BE2C (cell line): ENCODE measurements at regions not wholly inside any gene's neighbourhood (a gene's known extent, or its start where the extent isn't known, plus 50 kb on each side); places are given as distances from the start of the nearest gene placed in this dataset.

ENCODE experiments used
- DNase-seq: peaks from one replicate; pipeline ENCODE4 v3.0.0-alpha.2; 2020
- H3K27me3 ChIP-seq: fragments of 250-450 bp; sonication (Bioruptor Pico); 2 replicates; pipeline ENCODE4 v1.5.1; 2020; ENCODE audit warnings: mild to moderate bottlenecking
- H3K36me3 ChIP-seq: fragments of 250-450 bp; sonication (Bioruptor Pico); 2 replicates; pipeline ENCODE4 v1.5.1; 2020; ENCODE audit warnings: mild to moderate bottlenecking
- H3K4me1 ChIP-seq: fragments of 250-450 bp; sonication (Bioruptor Pico); 2 replicates; pipeline ENCODE4 v1.5.1; 2020
- H3K4me3 ChIP-seq: 2 replicates; pipeline ENCODE4 v1.5.1; 2011; ENCODE audit warnings: low read depth, low read length
- H3K9me3 ChIP-seq: fragments of 250-450 bp; sonication (Bioruptor Pico); 2 replicates; pipeline ENCODE4 v1.5.1; 2020
- CTCF ChIP-seq: IDR thresholded peaks from 2 replicates; pipeline ENCODE4 v1.5.1; 2012; ENCODE audit warnings: mild to moderate bottlenecking, low read depth, low read length

GRCh38 chr12:118790578-118790977, 190.8 kb upstream of the SRRM4 start:
- no peak overlapping the region for H3K4me3 ChIP-seq
- no peaks in the 10 kb centered on the region for H3K9me3 ChIP-seq
- no peak for TF ChIP-seq CTCF
- no peaks in the 10 kb centered on the region for H3K4me1 ChIP-seq
- no peaks in the 10 kb centered on the region for H3K36me3 ChIP-seq
- no peak for DNase-seq
- no peaks in the 10 kb centered on the region for H3K27me3 ChIP-seq

GRCh38 chr12:118813778-118814357, 167.5 kb upstream of the SRRM4 start:
- Histone ChIP-seq H3K36me3 (no peaks in the 10 kb centered on the region), H3K9me3 (no peaks in the 10 kb centered on the region), H3K27me3 (no peaks in the 10 kb centered on the region; the same call in 1 of the 2 replicates), H3K4me3 (no peak overlapping the region), H3K4me1 (no peaks in the 10 kb centered on the region)
- DNase-seq, result no peak
- TF ChIP-seq CTCF, result no peak

- no peak for DNase-seq
- no peak for TF ChIP-seq CTCF
- Histone ChIP-seq H3K27me3 (no peaks in the 10 kb centered on the region; the same call in 1 of the 2 replicates), H3K4me1 (no peaks in the 10 kb centered on the region), H3K4me3 (no peak overlapping the region), H3K9me3 (no peaks in the 10 kb centered on the region), H3K36me3 (no peaks in the 10 kb centered on the region)
Observed at GRCh38 chr12:118816296-118816695, 165.0 kb upstream of the SRRM4 start.

- Histone ChIP-seq H3K9me3 (no peaks in the 10 kb centered on the region), H3K27me3 (no peaks in the 10 kb centered on the region), H3K4me3 (no peak overlapping the region), H3K4me1 (no peaks in the 10 kb centered on the region), H3K36me3 (no peaks in the 10 kb centered on the region)
- TF ChIP-seq CTCF, result no peak
- no peak for DNase-seq
Observed at GRCh38 chr12:118821386-118821925, 159.9 kb upstream of the SRRM4 start.

- no peak overlapping the region for H3K4me3 ChIP-seq
- no peaks in the 10 kb centered on the region for H3K27me3 ChIP-seq
- TF ChIP-seq CTCF, result no peak
- no peak for DNase-seq
- H3K36me3 ChIP-seq, result no peaks in the 10 kb centered on the region
- no peaks in the 10 kb centered on the region for H3K4me1 ChIP-seq
- H3K9me3 ChIP-seq, result no peaks in the 10 kb centered on the region
Observed at GRCh38 chr12:118822512-118822911, 158.8 kb upstream of the SRRM4 start.

- Histone ChIP-seq H3K9me3 (no peaks in the 10 kb centered on the region), H3K4me3 (no peak overlapping the region), H3K36me3 (no peaks in the 10 kb centered on the region), H3K4me1 (no peaks in the 10 kb centered on the region), H3K27me3 (no peaks in the 10 kb centered on the region)
- TF ChIP-seq CTCF, result no peak
- DNase-seq, result no peak
Observed at GRCh38 chr12:118827047-118827446, 154.3 kb upstream of the SRRM4 start.
